Mucosa of descending colon (tissue), 3 donors: ENCODE measurements at regions not wholly inside any gene's neighbourhood (a gene's known extent, or its start where the extent isn't known, plus 50 kb on each side); places are given as distances from the start of the nearest gene placed in this dataset.
"Not testable (repeated sequence)": the region's sequence is repeated elsewhere in the genome, so short reads cannot be mapped to it uniquely, and the experiment has no call there.

Experiments used
- ATAC-seq: fragments of 200-7000 bp; cut with Tn5 transposase; one replicate; pipeline ENCODE4 v1.9.1; 2020; ENCODE audit warnings: mild to moderate bottlenecking, moderate library complexity
- DNase-seq, 3 donors: peaks; one replicate each; pipeline ENCODE4 v3.0.0-alpha.2; 2020
- H3K36me3 ChIP-seq: fragments of 200-600 bp; one replicate; pipeline ENCODE4 v1.8.0; 2021; ENCODE audit warnings: low read depth, mild to moderate bottlenecking
- H3K4me1 ChIP-seq: fragments of 200-600 bp; one replicate; pipeline ENCODE4 v1.8.0; 2021; ENCODE audit warnings: low read depth, mild to moderate bottlenecking
- H3K4me3 ChIP-seq: fragments of 200-600 bp; one replicate; pipeline ENCODE4 v1.8.0; 2021; ENCODE audit warnings: mild to moderate bottlenecking
- H3K9me3 ChIP-seq: fragments of 200-600 bp; one replicate; pipeline ENCODE4 v1.8.0; 2021; ENCODE audit warnings: mild to moderate bottlenecking
- CTCF ChIP-seq: fragments of 200-600 bp; IDR thresholded peaks from one replicate; pipeline ENCODE4 v1.8.0; 2022; ENCODE audit warnings: antibody characterized with exemption, mild to moderate bottlenecking
- intact Hi-C, 2 donors: fragments of 100-400 bp; cut with DNase I in 1 of 2; cut with micrococcal nuclease in 1 of 2; formaldehyde crosslinking; loops; one replicate each; pipeline versions ENCODE4 v1.11.0 to v1.11.1; 2022; cut with DNase I, micrococcal nuclease
- donor health status: DM: no; HTN: no; CAD: no; lungs with moderate emphysema.
- donor health status: DM: no; HTN: no; CAD: no.
- donor health status: DM: no; HTN: yes; CAD: no.

- ATAC-seq (no peak), DNase-seq (no peak)
- intact Hi-C loops: no loop called here
- no peaks in the 10 kb centered on the region for H3K4me1 ChIP-seq
- peaks cover 7% of the 10 kb centered on the region for H3K9me3 ChIP-seq
- H3K36me3 ChIP-seq: no peaks in the 10 kb centered on the region
- no peak overlapping the region for H3K4me3 ChIP-seq
- no peak for TF ChIP-seq CTCF
Observed at GRCh38 chr4:53942712-53943111, 121.7 kb downstream of the CHIC2 start.

- intact Hi-C loops: no loop called here
- H3K4me3 ChIP-seq: no peak overlapping the region
- TF ChIP-seq CTCF: no peak
- no peak for ATAC-seq
- H3K36me3 ChIP-seq: no peaks in the 10 kb centered on the region
- H3K4me1 ChIP-seq: no peaks in the 10 kb centered on the region
- peaks cover 7% of the 10 kb centered on the region for H3K9me3 ChIP-seq
- DNase-seq: no peak
Observed at GRCh38 chr4:53941331-53941730, 123.1 kb downstream of the CHIC2 start.

- H3K36me3 ChIP-seq, H3K4me1 ChIP-seq, H3K4me3 ChIP-seq, ATAC-seq, DNase-seq, intact Hi-C loops, H3K9me3 ChIP-seq: not testable (repeated sequence)
Observed at GRCh38 chr4:53939892-53940291, 124.5 kb downstream of the CHIC2 start.

- intact Hi-C loops: no loop called here
- ATAC-seq: no peak
- no peak for DNase-seq
- no peak overlapping the region for H3K4me3 ChIP-seq
- H3K9me3 ChIP-seq: peaks cover 7% of the 10 kb centered on the region
- no peak for TF ChIP-seq CTCF
- no peaks in the 10 kb centered on the region for H3K4me1 ChIP-seq
- H3K36me3 ChIP-seq: no peaks in the 10 kb centered on the region
Observed at GRCh38 chr4:53937918-53938317, 126.5 kb downstream of the CHIC2 start.

GRCh38 chr4:53937327-53937726 lies 127.1 kb downstream of the CHIC2 start:
- DNase-seq: no peak
- Histone ChIP-seq H3K9me3 (peaks cover 7% of the 10 kb centered on the region), H3K4me1 (no peaks in the 10 kb centered on the region), H3K36me3 (no peaks in the 10 kb centered on the region), H3K4me3 (no peak overlapping the region)
- no peak for ATAC-seq
- TF ChIP-seq CTCF: no peak
- intact Hi-C loops: no loop called here

GRCh38 chr4:53935780-53936179 lies 128.6 kb downstream of the CHIC2 start:
- no peak for DNase-seq
- Histone ChIP-seq H3K4me3 (no peak overlapping the region), H3K4me1 (no peaks in the 10 kb centered on the region), H3K9me3 (peaks cover 7% of the 10 kb centered on the region), H3K36me3 (no peaks in the 10 kb centered on the region)
- intact Hi-C loops: no loop called here
- ATAC-seq: no peak
- TF ChIP-seq CTCF: no peak
